Osteoblast (primary cell): ENCODE measurements at regions not wholly inside any gene's neighbourhood (a gene's known extent, or its start where the extent isn't known, plus 50 kb on each side); places are given as distances from the start of the nearest gene placed in this dataset.

ENCODE experiments used
- DNase-seq: peaks from one replicate; pipeline ENCODE4 v3.0.0; 2011; ENCODE audit warnings: low spot score, mixed read lengths; ENCODE audit not compliant: insufficient read length; ENCODE audit errors: missing footprints
- H2AFZ ChIP-seq: 2 replicates; pipeline ENCODE4 v1.6.0; 2011; ENCODE audit warnings: mild to moderate bottlenecking, low read length
- H3K27ac ChIP-seq: 2 replicates; pipeline ENCODE4 v1.5.1; 2011; ENCODE audit warnings: mild to moderate bottlenecking, low read depth, low read length, moderate library complexity
- H3K27me3 ChIP-seq: 2 replicates; pipeline ENCODE4 v1.6.0; 2012; ENCODE audit warnings: mild to moderate bottlenecking, control low read depth, inconsistent platforms, low read length, moderate library complexity; ENCODE audit not compliant: insufficient read depth
- H3K36me3 ChIP-seq: 2 replicates; pipeline ENCODE4 v1.5.1; 2011; ENCODE audit warnings: mild to moderate bottlenecking, low read length, control low read depth, moderate library complexity; ENCODE audit not compliant: insufficient read depth
- H3K4me1 ChIP-seq: 2 replicates; pipeline ENCODE4 v1.5.1; 2011; ENCODE audit warnings: mild to moderate bottlenecking, low read length, control low read depth, moderate library complexity; ENCODE audit not compliant: insufficient read depth
- H3K4me2 ChIP-seq: 2 replicates; pipeline ENCODE4 v1.6.0; 2011; ENCODE audit warnings: mild to moderate bottlenecking, low read length; ENCODE audit not compliant: insufficient read depth
- H3K4me3 ChIP-seq: fragments of 200-600 bp; sonication (generic); 3 replicates; pipeline ENCODE4 v1.5.1; 2012; ENCODE audit warnings: mild to moderate bottlenecking, low read length, inconsistent platforms; ENCODE audit not compliant: insufficient read depth
- H3K79me2 ChIP-seq: 2 replicates; pipeline ENCODE4 v1.6.0; 2012; ENCODE audit warnings: mild to moderate bottlenecking, low read length, control low read depth, inconsistent platforms; ENCODE audit not compliant: insufficient read depth
- H3K9me3 ChIP-seq: 2 replicates; pipeline ENCODE4 v1.5.1; 2011; ENCODE audit warnings: low read depth, low read length, control low read depth
- H4K20me1 ChIP-seq: 2 replicates; pipeline ENCODE4 v1.6.0; 2012; ENCODE audit warnings: mild to moderate bottlenecking, low read length, control low read depth; ENCODE audit not compliant: insufficient read depth
- TF ChIP-seq, protein P1 (sequence below): IDR thresholded peaks from 2 replicates; pipeline ENCODE4 v1.5.1; 2011; ENCODE audit warnings: mild to moderate bottlenecking, low read depth, low read length, moderate library complexity; ENCODE audit errors: extremely low read depth

DNA sequence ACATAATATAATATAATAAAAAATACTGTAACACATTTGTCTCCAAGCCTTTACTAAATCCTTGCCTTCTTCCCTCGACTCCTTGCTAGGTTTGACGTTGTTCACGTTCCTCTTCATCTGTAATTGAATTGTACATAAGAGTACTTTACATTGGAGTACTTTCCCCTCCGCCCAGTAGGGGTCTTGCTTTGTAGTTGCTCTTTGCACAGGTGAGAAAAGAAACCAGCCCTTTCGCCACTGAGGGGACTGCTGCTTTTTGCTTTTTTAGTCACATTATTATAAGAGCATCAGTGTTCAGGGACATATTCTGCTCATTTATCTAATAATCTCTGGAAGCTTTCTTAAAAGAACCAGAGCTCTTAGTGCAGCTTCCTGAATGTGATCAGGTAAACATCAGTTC lies 115.0 kb downstream of the CETN3 start:
- Histone ChIP-seq H2AFZ (no peak overlapping the region), H3K36me3 (no peaks in the 10 kb centered on the region), H3K27ac (no peak overlapping the region), H3K4me1 (no peaks in the 10 kb centered on the region), H3K9me3 (no peaks in the 10 kb centered on the region), H4K20me1 (no peaks in the 10 kb centered on the region), H3K4me2 (no peak overlapping the region), H3K79me2 (no peaks in the 10 kb centered on the region), H3K4me3 (no peak overlapping the region), H3K27me3 (no peaks in the 10 kb centered on the region)
- TF ChIP-seq, protein P1, sequence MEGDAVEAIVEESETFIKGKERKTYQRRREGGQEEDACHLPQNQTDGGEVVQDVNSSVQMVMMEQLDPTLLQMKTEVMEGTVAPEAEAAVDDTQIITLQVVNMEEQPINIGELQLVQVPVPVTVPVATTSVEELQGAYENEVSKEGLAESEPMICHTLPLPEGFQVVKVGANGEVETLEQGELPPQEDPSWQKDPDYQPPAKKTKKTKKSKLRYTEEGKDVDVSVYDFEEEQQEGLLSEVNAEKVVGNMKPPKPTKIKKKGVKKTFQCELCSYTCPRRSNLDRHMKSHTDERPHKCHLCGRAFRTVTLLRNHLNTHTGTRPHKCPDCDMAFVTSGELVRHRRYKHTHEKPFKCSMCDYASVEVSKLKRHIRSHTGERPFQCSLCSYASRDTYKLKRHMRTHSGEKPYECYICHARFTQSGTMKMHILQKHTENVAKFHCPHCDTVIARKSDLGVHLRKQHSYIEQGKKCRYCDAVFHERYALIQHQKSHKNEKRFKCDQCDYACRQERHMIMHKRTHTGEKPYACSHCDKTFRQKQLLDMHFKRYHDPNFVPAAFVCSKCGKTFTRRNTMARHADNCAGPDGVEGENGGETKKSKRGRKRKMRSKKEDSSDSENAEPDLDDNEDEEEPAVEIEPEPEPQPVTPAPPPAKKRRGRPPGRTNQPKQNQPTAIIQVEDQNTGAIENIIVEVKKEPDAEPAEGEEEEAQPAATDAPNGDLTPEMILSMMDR, result no peak
- no peak for DNase-seq

GRCh38 chr5:90293931-90294330 lies 115.6 kb downstream of the CETN3 start:
- no peak overlapping the region for H3K27ac ChIP-seq
- no peaks in the 10 kb centered on the region for H3K4me1 ChIP-seq
- TF ChIP-seq, protein P1, result no peak
- no peak overlapping the region for H3K4me2 ChIP-seq
- H4K20me1 ChIP-seq, result no peaks in the 10 kb centered on the region
- H3K4me3 ChIP-seq, result no peak overlapping the region
- no peaks in the 10 kb centered on the region for H3K36me3 ChIP-seq
- no peak for DNase-seq
- H3K79me2 ChIP-seq, result no peaks in the 10 kb centered on the region
- H2AFZ ChIP-seq, result no peak overlapping the region
- no peaks in the 10 kb centered on the region for H3K27me3 ChIP-seq
- no peaks in the 10 kb centered on the region for H3K9me3 ChIP-seq

GRCh38 chr5:90290648-90291047 lies 118.9 kb downstream of the CETN3 start:
- no peaks in the 10 kb centered on the region for H4K20me1 ChIP-seq
- TF ChIP-seq, protein P1, result no peak
- no peak overlapping the region for H3K4me2 ChIP-seq
- H3K4me1 ChIP-seq, result no peaks in the 10 kb centered on the region
- no peak for DNase-seq
- no peaks in the 10 kb centered on the region for H3K79me2 ChIP-seq
- H3K36me3 ChIP-seq, result no peaks in the 10 kb centered on the region
- H3K27me3 ChIP-seq, result no peaks in the 10 kb centered on the region
- H3K27ac ChIP-seq, result no peak overlapping the region
- no peak overlapping the region for H2AFZ ChIP-seq
- H3K4me3 ChIP-seq, result no peak overlapping the region
- no peaks in the 10 kb centered on the region for H3K9me3 ChIP-seq

DNA sequence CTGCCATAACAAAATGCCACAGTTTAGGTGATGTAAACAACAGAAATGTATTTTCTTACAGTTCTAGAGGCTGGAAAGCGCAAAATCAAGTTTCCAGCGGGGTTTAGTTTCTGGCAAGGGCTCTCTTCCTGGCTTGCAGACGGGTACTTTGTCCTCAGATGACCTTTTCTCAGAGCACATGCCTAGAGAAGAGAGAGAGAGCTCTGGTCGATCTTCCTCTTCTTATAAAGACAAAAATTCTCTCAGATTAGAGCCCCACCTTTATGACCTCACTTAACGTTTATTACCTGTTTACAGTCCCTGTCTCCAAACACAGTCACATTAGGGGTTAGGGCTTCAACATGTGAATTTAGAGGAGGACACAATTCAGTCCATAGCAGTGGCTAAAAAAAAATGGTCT lies 119.7 kb downstream of the CETN3 start:
- Histone ChIP-seq H3K4me2 (no peak overlapping the region), H3K4me3 (no peak overlapping the region), H3K36me3 (no peaks in the 10 kb centered on the region), H3K9me3 (no peaks in the 10 kb centered on the region), H3K27me3 (no peaks in the 10 kb centered on the region), H3K79me2 (no peaks in the 10 kb centered on the region), H2AFZ (no peak overlapping the region), H3K27ac (no peak overlapping the region), H3K4me1 (no peaks in the 10 kb centered on the region), H4K20me1 (no peaks in the 10 kb centered on the region)
- DNase-seq, result no peak
- TF ChIP-seq, protein P1, result no peak
